Fibroblast of the aortic adventitia (primary cell): ENCODE measurements at regions not wholly inside any gene's neighbourhood (a gene's known extent, or its start where the extent isn't known, plus 50 kb on each side); places are given as distances from the start of the nearest gene placed in this dataset.

Experiments
- DNase-seq: peaks from one replicate; pipeline ENCODE4 v3.0.0-alpha.2; 2010; ENCODE audit warnings: low read depth
- H3K4me3 ChIP-seq: 2 replicates; pipeline ENCODE4 v1.5.1; 2011; ENCODE audit warnings: low read depth, mild to moderate bottlenecking, control low read depth, low read length, moderate library complexity
- TF ChIP-seq, protein P1 (sequence below): IDR thresholded peaks from 2 replicates; pipeline ENCODE4 v1.5.1; 2011; ENCODE audit warnings: mild to moderate bottlenecking, low read length, control low read depth, inconsistent platforms; ENCODE audit not compliant: insufficient read depth

DNA sequence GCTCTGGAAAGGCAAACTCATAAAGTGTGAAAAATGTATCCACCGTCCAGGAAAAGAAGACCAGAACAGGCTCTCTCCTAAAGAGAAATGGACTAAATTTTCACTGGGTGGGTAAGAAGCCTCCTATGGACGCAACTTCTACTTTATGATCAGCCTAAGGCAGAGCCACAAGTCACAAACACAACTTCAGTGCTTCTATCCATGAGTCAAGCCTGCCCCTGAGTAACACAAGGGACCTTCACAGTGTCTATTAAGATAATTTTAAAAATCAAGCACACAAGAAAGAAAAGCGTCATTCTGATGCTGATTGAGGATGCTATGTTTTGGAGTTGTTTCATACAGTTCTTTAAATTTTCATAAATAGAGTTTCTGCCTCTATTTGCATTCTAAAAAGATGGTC, 601.7 kb upstream of the ARID1B start:
- TF ChIP-seq, protein P1, sequence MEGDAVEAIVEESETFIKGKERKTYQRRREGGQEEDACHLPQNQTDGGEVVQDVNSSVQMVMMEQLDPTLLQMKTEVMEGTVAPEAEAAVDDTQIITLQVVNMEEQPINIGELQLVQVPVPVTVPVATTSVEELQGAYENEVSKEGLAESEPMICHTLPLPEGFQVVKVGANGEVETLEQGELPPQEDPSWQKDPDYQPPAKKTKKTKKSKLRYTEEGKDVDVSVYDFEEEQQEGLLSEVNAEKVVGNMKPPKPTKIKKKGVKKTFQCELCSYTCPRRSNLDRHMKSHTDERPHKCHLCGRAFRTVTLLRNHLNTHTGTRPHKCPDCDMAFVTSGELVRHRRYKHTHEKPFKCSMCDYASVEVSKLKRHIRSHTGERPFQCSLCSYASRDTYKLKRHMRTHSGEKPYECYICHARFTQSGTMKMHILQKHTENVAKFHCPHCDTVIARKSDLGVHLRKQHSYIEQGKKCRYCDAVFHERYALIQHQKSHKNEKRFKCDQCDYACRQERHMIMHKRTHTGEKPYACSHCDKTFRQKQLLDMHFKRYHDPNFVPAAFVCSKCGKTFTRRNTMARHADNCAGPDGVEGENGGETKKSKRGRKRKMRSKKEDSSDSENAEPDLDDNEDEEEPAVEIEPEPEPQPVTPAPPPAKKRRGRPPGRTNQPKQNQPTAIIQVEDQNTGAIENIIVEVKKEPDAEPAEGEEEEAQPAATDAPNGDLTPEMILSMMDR = no peak
- DNase-seq = no peak
- H3K4me3 ChIP-seq = no peak overlapping the region

DNA sequence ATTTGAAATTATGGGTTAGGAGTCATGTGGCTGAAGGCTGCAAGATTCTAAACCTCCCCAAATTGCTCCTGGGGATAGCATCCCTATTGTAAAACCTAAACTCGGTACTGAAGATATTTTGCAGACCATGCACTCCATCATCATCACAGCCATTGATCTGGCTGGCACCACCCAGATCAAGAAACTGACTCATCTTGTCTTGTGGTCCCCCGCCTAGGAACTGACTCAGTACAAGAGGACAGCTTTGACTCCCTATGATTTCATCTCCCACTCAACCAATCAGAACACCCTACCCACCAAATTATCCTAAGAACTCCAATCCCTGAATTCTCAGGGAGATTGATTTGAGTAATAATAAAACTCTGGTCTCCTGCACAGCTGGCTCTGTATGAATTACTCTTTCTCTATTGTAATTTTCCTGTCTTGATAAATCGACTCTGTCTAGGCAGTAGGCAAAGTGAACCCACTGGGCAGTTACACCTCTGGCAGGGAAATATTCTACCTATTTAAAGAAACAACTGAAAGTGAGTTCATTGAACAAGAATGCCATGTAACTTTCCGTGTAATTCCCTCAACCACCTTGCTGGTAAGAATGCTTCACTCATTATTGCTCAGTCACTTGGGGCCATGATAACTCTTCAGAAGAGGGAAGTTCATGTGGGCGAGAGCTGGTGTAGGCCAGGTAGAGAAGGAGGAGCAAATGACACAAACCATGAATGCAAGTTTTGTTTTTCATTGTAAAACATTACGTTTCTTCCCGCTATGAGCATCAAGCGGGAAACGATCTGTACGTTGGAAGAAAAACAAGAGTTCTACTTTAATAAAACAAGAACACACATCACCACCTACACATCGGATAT, 602.9 kb upstream of the ARID1B start:
- TF ChIP-seq, protein P1 = no peak
- DNase-seq = no peak
- no peak overlapping the region for H3K4me3 ChIP-seq

DNA sequence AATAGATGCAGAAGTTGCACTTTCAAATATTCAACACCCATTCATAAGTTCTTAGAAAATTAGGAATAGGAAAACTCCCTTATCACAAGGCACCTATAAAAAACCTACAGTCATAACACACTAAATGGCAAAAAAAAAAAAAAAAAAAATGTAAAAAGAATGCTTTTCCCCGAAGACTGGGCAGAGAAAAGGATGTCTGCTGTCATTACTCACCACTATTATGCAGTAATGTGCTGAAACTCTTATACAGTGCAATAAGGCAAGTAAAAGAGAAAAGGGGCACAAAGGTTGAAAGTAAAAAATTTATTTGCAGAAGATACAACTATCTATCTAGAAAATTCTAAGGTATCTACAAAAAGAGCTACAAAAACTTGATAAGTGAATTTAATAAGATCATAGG, 607.8 kb upstream of the ARID1B start:
- DNase-seq = peak; percentile 14

DNA sequence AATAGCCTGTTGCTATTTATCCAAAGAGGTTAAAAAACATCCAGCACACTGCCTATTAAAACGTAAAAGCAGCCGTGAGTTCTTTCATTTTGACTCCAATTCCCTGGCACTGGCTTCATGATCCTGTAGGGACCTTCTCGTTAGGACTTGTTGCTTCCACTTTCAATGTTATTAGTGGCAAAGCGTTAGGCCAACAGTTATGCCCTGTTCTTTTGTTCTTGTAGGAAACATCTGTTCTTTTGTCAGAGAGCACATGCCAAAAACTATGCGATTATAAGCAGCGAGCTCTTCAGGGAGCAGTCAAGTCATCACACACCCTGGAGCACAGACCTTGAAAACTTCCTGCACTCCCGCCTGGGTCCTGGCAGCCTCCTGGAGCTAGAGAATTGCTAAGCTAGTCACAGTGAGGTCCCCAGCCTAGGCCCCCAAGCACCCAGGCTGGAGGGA, 609.5 kb upstream of the ARID1B start:
- peak; percentile 59 for DNase-seq
- peak overlapping the region; percentile 1 for H3K4me3 ChIP-seq
- TF ChIP-seq, protein P1 = no peak

More for the DNA sequence above, 607.8 kb upstream of the ARID1B start:
- H3K4me3 ChIP-seq = no peak overlapping the region
- TF ChIP-seq, protein P1 = no peak

DNA sequence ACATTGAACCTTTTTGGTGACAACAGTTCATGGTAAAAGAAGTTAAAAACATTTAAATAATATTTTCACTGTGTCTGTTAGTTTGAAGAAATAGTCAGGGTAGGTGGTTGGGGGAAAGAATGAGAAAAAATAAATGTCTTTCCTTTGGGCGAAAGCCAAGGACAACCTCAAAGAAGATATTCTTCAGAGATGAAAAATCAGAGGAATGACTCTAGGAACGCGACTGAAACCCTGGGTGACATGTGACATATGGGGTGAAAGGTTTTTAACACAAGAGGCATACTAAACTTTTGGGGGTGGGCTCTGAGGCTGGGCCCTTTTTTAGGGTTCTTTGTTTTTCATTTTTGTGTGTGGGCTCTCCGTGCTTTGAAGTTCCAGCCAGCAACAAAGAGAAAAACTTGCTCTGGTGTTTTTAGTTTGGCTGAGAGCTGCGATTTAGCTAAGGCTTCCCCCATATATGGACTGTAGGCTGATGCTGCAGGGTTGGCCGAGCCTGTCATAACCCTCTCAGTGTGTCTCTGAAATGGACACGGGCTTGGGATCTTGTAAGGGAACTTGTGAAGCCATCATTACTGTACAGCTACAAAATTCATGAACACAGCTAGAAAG, 610.1 kb upstream of the ARID1B start:
- DNase-seq = peak; percentile 21
- TF ChIP-seq, protein P1 = no peak
- peak overlapping the region; percentile 1 for H3K4me3 ChIP-seq

DNA sequence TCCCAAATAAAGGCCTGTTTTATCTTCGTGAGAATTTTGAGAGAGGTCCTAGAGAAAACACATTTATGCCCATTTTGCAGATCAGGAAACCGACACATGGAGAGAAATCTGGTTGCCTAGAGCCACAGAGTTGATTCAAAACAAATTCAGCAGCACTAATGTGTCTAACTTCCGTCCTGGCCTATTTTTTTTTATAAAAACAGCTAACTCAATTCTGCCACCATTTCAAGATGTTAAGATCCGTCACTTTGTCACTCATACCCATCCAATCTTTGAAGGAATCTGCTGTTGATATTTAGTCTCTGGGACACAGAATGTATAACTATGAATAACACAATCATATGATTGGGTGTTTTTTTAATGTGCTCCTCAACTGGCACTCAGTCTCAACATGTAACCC, 611.1 kb upstream of the ARID1B start:
- TF ChIP-seq, protein P1 = no peak
- H3K4me3 ChIP-seq = no peak overlapping the region
- DNase-seq = no peak
